ENCODE measurements at regions not wholly inside any gene's neighbourhood (a gene's known extent, or its start where the extent isn't known, plus 50 kb on each side); places are given as distances from the start of the nearest gene placed in this dataset.
"Not testable (repeated sequence)": the region's sequence is repeated elsewhere in the genome, so short reads cannot be mapped to it uniquely, and the experiment has no call there.

DNA sequence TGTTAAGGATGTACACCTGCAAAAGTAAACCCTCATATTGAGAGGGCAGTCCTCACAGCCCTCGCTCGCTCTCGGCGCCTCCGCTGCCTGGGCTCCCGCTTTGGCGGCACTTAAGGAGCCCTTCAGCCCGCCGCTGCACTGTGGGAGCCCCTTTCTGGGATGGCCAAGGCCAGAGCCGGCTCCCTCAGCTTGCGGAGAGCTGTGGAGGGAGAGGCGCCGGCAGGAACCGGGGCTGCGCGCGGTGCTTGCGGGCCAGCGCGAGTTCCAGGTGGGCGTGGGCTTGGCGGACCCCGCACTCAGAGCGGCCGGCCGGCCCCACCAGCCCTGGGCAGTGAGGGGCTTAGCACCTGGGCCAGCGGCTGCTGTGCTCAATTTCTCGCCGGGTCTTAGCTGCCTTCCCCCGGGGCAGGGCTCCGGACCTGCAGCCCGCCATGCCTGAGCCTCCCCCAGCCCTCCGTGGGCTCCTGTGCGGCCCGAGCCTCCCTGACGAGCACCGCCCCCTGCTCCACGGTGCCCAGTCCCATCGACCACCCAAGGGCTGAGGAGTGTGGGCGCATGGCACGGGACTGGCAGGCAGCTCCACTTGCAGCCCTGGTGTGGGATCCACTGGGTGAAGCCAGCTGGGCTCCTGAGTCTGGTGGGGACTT is 259.4 kb downstream of the KTN1 start:
- not testable (repeated sequence) for TF ChIP-seq RARB (CRISPR knock-in tag; IDR thresholded peaks at IDR 0.05); TCF4 (CRISPR knock-in tag; IDR thresholded peaks at IDR 0.05; ENCODE audit: borderline replicate concordance); CSDC2 (CRISPR knock-in tag; IDR thresholded peaks at IDR 0.05); GLIS3 (CRISPR knock-in tag; IDR thresholded peaks at IDR 0.05)

Data from SK-N-SH treated with all-trans-retinoic acid at 6 μM for 48 hours (cell line).